Testis (tissue), 2 donors: ENCODE measurements at regions not wholly inside any gene's neighbourhood (a gene's known extent, or its start where the extent isn't known, plus 50 kb on each side); places are given as distances from the start of the nearest gene placed in this dataset.
"Not testable (repeated sequence)": the region's sequence is repeated elsewhere in the genome, so short reads cannot be mapped to it uniquely, and the experiment has no call there.

Source experiments
- CTCF ChIP-seq, 3 experiments: fragments of 450-650 bp in 2 of 3; fragments of 200-600 bp in 1 of 3; sonication (generic) in 1 of 3; IDR thresholded peaks; one replicate each; pipeline ENCODE4 v1.5.1; 2016 to 2019; ENCODE audit warnings: antibody characterized with exemption in 3 of 3, mild to moderate bottlenecking in 2 of 3, moderate library complexity in 1 of 3
- POLR2A ChIP-seq: fragments of 450-650 bp; IDR thresholded peaks from one replicate; pipeline ENCODE4 v1.6.1; 2017; ENCODE audit warnings: antibody characterized with exemption, mild to moderate bottlenecking, moderate library complexity

- not testable (repeated sequence) for TF ChIP-seq CTCF (IDR thresholded peaks at IDR 0.05); POLR2A
Observed at GRCh38 chr16:88245241-88246081, 137.3 kb upstream of the ZNF469 start.
